Neuron (in vitro differentiated cells): ENCODE measurements at regions not wholly inside any gene's neighbourhood (a gene's known extent, or its start where the extent isn't known, plus 50 kb on each side); places are given as distances from the start of the nearest gene placed in this dataset.

Experiments used
- H2AFZ ChIP-seq: one replicate; pipeline ENCODE4 v1.6.1; 2013; ENCODE audit warnings: low read depth, mild to moderate bottlenecking, inconsistent platforms, low read length, moderate library complexity
- H3K27me3 ChIP-seq: one replicate; pipeline ENCODE4 v1.6.1; 2013; ENCODE audit warnings: low read length; ENCODE audit not compliant: insufficient read depth
- H3K36me3 ChIP-seq: one replicate; pipeline ENCODE4 v1.6.1; 2013; ENCODE audit warnings: low read length; ENCODE audit not compliant: insufficient read depth
- H3K4me1 ChIP-seq: one replicate; pipeline ENCODE4 v1.6.1; 2013; ENCODE audit warnings: low read length; ENCODE audit not compliant: insufficient read depth
- H3K4me3 ChIP-seq: 2 replicates; pipeline ENCODE4 v1.5.1; 2013; ENCODE audit warnings: mild to moderate bottlenecking, low read length, moderate library complexity
- H3K9me3 ChIP-seq: one replicate; pipeline ENCODE4 v1.6.1; 2013; ENCODE audit warnings: low read length

DNA sequence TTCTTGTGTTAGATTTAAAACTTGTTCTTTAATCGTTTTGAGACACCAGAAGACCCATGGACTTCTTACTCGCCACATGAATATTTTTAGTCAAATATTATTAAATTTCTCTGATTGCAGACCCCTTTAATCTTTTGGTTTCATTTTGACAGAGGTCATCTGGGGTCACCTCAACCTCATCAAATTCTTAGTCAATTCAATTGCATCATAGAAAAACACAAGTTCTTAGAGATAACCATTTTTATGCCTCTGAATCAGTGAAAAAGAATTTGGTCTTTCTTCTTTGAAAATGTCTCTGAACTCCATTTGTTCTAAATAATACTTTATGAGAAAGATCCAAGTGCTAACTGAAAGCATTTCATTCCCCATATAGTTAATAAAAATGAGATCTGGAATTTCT lies 55.2 kb upstream of the CBLN4 start:
- Histone ChIP-seq H3K36me3 (no peaks in the 10 kb centered on the region), H3K4me1 (no peaks in the 10 kb centered on the region), H3K27me3 (no peaks in the 10 kb centered on the region), H2AFZ (no peak overlapping the region), H3K4me3 (no peak overlapping the region), H3K9me3 (no peaks in the 10 kb centered on the region)

DNA sequence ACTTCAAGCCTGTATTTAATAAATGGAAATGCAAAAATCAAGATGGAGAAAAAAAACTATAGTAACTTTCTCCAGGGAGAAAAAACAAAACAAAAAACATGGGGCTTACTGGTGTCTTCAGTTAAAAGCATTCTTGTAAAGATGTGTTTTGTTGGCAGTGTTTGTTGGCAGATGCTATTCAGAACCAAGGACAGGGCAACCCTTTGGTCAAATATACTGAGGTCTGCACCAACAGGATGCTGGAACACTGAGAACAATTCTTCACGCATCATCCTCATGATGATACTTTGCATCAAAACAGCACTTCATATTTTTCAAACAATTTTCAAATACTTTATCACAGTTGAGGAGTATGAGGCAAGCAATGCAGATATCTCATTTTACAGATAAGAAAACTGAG lies 63.7 kb upstream of the CBLN4 start:
- H3K9me3 ChIP-seq, result no peaks in the 10 kb centered on the region
- no peaks in the 10 kb centered on the region for H3K4me1 ChIP-seq
- H3K36me3 ChIP-seq, result no peaks in the 10 kb centered on the region
- no peak overlapping the region for H2AFZ ChIP-seq
- H3K4me3 ChIP-seq, result no peak overlapping the region
- no peaks in the 10 kb centered on the region for H3K27me3 ChIP-seq

DNA sequence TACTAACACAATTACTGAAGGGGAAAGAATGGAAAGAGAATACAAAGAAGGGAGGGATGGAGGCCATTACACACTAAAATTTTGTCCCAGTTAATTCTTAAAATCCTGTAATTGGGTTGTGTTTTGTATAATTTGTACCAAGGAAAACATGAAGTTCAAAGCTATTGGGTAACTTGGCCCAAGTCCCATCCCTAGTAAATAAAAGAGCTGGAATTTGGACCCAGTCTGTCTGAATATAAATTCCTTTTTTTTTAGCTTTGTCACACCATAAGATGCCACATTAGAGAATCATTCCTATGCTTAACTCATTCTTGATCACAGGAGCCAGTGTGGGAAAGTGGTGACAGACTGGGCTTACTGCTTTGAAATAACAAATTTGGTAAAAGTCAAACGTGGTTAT lies 66.8 kb upstream of the CBLN4 start:
- Histone ChIP-seq H3K36me3 (no peaks in the 10 kb centered on the region), H3K27me3 (no peaks in the 10 kb centered on the region), H3K4me1 (no peaks in the 10 kb centered on the region), H3K9me3 (no peaks in the 10 kb centered on the region), H2AFZ (no peak overlapping the region), H3K4me3 (no peak overlapping the region)

DNA sequence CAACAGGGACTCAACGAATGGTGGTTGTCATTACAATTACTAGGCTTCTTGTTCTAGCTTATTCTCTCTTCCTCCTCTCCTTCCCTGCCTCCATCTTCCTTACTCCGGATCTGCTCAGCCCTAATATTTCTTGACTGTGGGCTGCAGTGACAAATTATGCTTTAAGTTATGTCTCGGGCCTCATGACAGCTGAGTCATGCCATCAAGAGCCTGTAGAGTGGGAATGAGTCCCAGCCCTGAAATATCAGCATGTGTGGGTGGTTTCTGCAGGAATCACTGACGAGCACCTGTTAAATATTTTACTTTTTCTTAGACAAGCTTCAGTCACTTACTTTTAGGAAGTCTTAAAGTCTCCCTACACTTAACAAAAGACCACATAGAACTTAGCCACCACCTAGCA lies 83.1 kb upstream of the CBLN4 start:
- H3K4me1 ChIP-seq, result no peaks in the 10 kb centered on the region
- H2AFZ ChIP-seq, result no peak overlapping the region
- H3K9me3 ChIP-seq, result no peaks in the 10 kb centered on the region
- H3K27me3 ChIP-seq, result no peaks in the 10 kb centered on the region
- H3K36me3 ChIP-seq, result no peaks in the 10 kb centered on the region
- H3K4me3 ChIP-seq, result no peak overlapping the region

DNA sequence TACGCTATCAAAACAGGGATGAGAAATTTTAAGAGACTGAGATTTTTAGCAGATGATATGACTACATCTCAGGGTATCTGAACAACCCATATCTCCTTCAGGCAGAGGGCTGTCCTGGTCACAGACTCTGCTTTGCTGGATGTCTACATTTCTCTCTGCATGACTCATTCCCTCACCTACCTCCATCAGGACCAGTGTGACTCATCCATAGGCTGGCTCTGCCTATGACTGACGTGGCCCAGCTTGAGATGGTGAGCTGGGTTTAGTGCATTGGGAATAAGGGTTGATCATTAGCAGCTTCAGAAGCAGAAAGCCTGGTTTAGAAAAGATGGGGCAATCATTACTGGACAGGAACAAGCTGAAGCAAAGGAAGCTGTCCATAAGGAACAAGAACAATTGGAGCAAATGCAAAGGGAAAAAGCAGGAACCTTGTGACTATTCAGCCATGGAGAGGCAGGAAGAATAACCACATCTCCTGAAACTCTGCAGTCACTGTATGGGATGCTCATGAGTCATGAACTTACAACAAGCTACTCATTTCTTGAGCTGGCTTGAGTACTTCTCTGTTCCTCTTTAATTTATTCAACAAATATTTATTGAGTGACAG lies 86.4 kb upstream of the CBLN4 start:
- no peaks in the 10 kb centered on the region for H3K27me3 ChIP-seq
- H3K36me3 ChIP-seq, result no peaks in the 10 kb centered on the region
- no peaks in the 10 kb centered on the region for H3K9me3 ChIP-seq
- H3K4me3 ChIP-seq, result no peak overlapping the region
- no peaks in the 10 kb centered on the region for H3K4me1 ChIP-seq
- H2AFZ ChIP-seq, result no peak overlapping the region

DNA sequence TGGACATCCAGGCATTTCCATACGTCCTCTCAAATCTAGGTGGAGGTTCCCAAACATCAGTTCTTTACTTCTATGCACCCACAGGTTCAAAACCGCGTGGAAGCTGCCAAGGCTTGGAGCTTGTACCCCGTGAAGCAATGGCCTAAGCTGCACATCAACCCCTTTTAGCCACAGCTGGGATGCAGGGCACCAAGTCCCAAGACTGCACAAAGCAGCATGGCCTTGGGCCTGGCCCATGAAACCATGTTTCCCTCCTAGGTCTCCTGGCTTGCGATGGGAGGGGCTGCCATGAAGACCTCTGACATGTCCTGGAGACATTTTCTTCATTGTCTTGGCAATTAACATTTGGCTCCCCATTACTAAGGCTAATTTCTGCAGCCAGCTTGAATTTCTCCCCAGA lies 88.9 kb upstream of the CBLN4 start:
- Histone ChIP-seq H3K4me1 (no peaks in the 10 kb centered on the region), H3K9me3 (no peaks in the 10 kb centered on the region), H3K4me3 (no peak overlapping the region)

DNA sequence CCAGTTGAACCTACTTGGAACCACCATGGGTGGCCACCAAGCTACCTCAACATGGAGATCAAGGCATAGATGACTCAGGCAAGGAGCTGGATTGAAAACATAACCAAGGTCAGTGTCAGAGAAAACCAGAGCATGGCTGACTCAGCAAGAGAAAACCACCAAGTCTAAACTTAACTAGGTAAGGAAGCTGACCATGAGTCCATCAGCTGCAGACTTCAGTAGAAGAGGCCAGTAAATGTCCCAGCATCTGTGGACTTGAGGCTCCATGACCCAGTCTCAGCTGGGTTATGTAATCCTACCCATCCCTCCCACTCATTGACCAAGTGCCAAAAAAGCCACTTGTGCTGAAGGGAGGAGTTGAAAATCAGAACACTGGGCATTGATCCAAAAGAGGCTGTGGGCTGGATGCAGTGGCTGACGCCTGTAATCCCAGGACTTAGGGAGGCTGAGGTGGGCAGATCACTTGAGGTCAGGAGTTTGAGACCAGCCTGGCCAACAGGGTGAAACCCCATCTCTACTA lies 93.7 kb upstream of the CBLN4 start:
- H3K27me3 ChIP-seq, result no peaks in the 10 kb centered on the region
- H3K9me3 ChIP-seq, result no peaks in the 10 kb centered on the region

More for the DNA sequence above, 88.9 kb upstream of the CBLN4 start:
- H3K27me3 ChIP-seq, result no peaks in the 10 kb centered on the region
- no peaks in the 10 kb centered on the region for H3K36me3 ChIP-seq
- no peak overlapping the region for H2AFZ ChIP-seq

DNA sequence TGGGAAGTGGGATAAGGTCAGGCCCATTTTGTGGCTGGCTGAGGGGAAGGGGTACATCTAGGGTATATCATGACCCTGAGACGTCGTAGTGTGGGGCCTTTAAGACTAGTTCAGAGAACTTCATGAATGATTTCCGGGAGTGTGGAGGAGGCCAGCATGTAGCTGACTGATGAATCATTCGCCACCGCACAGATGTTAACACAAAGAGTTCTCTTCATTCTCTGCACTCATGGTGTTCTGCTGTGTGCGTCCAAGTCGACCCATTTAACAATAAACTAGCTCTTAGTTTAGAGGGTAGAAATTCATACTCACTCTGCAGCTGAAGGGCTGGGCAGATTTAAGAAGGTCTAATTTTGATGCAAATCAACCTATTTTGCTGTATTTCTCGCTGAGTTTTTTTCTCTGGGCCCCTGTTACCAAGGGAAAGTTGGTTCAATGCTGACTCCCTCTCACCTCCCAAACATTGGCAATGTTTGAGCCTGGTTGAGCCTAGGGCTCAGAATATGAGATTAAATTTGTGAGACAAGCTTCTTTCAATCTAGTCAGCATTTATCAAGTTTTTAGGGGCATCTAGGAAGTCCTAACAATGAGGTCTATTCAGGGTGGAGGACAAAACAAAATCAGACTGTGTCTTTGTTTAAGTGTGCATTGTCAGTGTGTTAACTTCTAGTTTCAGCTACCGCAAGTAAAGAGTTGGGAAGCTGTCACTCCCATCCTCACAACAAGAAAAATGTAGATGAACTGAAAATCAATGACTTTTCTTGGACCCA lies 106.8 kb upstream of the CBLN4 start:
- no peak overlapping the region for H2AFZ ChIP-seq

More for the DNA sequence above, 93.7 kb upstream of the CBLN4 start:
- Histone ChIP-seq H3K4me3 (no peak overlapping the region), H3K36me3 (no peaks in the 10 kb centered on the region), H3K4me1 (no peaks in the 10 kb centered on the region), H2AFZ (no peak overlapping the region)

DNA sequence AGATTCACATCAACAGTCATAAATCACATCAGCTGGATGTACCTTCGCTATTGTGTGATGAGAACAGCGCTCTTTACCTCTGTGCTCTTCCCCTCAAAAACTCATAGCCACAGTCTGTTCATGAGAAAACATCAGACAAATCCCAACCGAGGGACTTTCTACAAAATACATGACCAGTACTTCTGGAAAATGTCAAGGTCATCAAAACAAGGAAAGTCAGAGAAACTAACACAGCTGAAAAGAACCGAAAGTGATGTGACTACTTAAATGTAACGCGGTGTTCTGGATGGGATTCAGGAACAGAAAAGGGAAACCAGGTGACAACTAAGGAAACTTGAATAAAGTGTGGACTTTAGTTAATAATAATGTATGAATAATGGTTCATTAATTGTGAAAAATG lies 112.0 kb upstream of the CBLN4 start:
- Histone ChIP-seq H3K9me3 (no peaks in the 10 kb centered on the region), H3K4me3 (no peak overlapping the region), H3K27me3 (no peaks in the 10 kb centered on the region), H3K4me1 (no peaks in the 10 kb centered on the region), H3K36me3 (no peaks in the 10 kb centered on the region), H2AFZ (no peak overlapping the region)

More for the DNA sequence above, 106.8 kb upstream of the CBLN4 start:
- Histone ChIP-seq H3K4me3 (no peak overlapping the region), H3K9me3 (no peaks in the 10 kb centered on the region), H3K27me3 (no peaks in the 10 kb centered on the region), H3K4me1 (no peaks in the 10 kb centered on the region), H3K36me3 (no peaks in the 10 kb centered on the region)

DNA sequence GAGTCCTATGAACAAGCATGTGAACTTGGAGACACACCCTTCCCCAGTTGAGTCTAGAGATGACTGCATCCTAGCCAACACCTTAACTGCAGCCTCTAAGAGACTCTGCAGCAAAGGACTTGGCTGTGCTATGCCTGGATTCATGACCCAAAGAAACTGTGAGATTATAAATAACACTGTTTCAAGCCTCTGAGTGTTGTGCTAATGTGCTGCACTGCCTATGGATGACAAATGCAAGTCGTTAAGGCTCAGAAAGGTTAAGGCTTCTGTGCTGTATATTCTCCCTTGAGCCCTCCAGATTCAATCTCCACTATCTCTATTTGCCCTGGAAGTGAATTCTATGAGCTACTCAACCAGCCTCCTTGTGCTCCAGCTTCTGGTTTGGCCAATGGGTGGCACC lies 116.5 kb upstream of the CBLN4 start:
- Histone ChIP-seq H3K4me1 (no peaks in the 10 kb centered on the region), H3K27me3 (no peaks in the 10 kb centered on the region), H2AFZ (no peak overlapping the region), H3K36me3 (no peaks in the 10 kb centered on the region), H3K4me3 (no peak overlapping the region), H3K9me3 (no peaks in the 10 kb centered on the region)

DNA sequence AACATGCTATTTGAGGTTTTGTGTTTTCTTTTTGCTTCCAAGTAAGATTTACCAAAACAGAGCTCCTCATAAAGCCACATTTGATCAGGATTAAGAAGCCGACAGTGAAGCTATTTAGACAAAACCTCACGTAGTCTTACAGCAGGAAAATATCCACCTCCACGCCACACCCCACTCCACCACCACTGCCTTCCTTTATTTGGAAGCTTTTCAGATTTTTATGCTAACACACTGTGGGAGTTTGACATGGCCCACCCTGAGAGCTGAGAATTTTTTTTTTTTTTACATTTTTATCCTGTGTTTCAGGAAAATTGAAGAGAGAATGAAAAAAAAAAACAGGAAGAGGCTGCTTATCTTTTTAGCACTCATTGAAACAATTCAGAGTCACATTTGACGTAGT lies 104.8 kb upstream of the MC3R start:
- Histone ChIP-seq H3K36me3 (no peaks in the 10 kb centered on the region), H3K9me3 (peaks cover 3% of the 10 kb centered on the region), H3K27me3 (no peaks in the 10 kb centered on the region), H3K4me3 (no peak overlapping the region), H2AFZ (no peak overlapping the region), H3K4me1 (no peaks in the 10 kb centered on the region)

DNA sequence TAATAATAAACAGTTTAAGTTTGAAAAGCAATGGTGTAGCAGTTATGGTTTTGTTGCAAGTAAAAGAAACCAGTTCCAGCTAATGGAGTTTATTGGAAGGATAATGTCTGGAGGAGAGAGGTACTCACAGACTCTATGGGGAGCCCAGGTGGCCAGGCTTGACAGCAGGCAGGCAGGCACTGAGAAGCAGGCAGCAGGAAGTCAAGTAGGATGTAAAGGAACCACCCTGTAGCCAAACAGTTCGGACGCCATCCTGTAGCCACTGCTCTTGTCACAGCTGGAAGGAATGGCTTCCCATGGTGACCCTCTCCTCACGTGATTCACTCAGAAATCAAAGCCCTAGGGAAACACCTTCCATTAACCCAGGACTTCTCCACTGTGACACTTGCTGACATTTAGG lies 96.7 kb upstream of the MC3R start:
- no peaks in the 10 kb centered on the region for H3K4me1 ChIP-seq
- H3K9me3 ChIP-seq, result no peaks in the 10 kb centered on the region

DNA sequence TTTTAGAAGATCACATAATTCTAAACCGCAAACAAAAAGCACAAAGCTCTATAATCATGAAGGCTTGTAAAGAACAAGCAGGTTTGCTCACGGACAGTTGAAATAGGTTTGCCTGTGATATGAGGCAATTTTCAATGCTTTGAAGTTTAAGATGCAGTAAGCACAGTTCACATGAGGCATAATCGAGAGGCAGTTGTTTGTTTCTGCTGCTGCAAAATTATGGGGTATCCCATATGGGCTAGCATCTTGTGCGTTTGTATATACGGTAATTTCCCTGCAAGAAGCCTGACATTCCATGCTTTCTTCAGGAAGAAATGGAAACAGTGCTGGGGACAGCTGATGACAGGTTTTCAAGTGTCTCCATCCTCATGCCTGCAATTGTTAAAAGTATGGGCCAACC lies 94.6 kb upstream of the MC3R start:
- H3K4me3 ChIP-seq, result no peak overlapping the region
- no peaks in the 10 kb centered on the region for H3K9me3 ChIP-seq
- H3K4me1 ChIP-seq, result no peaks in the 10 kb centered on the region
- H3K27me3 ChIP-seq, result no peaks in the 10 kb centered on the region
- H2AFZ ChIP-seq, result no peak overlapping the region
- no peaks in the 10 kb centered on the region for H3K36me3 ChIP-seq

More for the DNA sequence above, 96.7 kb upstream of the MC3R start:
- Histone ChIP-seq H3K36me3 (no peaks in the 10 kb centered on the region), H3K4me3 (no peak overlapping the region), H2AFZ (no peak overlapping the region), H3K27me3 (no peaks in the 10 kb centered on the region)
